ENCODE measurements at regions not wholly inside any gene's neighbourhood (a gene's known extent, or its start where the extent isn't known, plus 50 kb on each side); places are given as distances from the start of the nearest gene placed in this dataset.

GRCh38 chr20:48069596-48069995, 284.3 kb upstream of the SULF2 start:
- H3K36me3 Mint-ChIP-seq (ENCODE audit: insufficient read depth), result no peaks in the 10 kb centered on the region
- peaks cover 10% of the 10 kb centered on the region for H3K27me3 Mint-ChIP-seq
- H3K4me1 Mint-ChIP-seq (ENCODE audit: low read depth), result no peaks in the 10 kb centered on the region
- DNase-seq (ENCODE audit: low spot score, unreplicated experiment), result no peak
- no peak for TF ChIP-seq CTCF (IDR thresholded peaks at IDR 0.05; ENCODE audit: unreplicated experiment)
- no peak overlapping the region for H3K4me3 Mint-ChIP-seq (ENCODE audit: low read depth)
- no peak overlapping the region for H3K27ac Mint-ChIP-seq
- no peaks in the 10 kb centered on the region for H3K9me3 Mint-ChIP-seq (ENCODE audit: low read depth)

- Mint-ChIP-seq H3K36me3 (ENCODE audit: insufficient read depth) (no peaks in the 10 kb centered on the region), H3K4me1 (ENCODE audit: low read depth) (no peaks in the 10 kb centered on the region), H3K27ac (no peak overlapping the region), H3K27me3 (peaks cover 8% of the 10 kb centered on the region), H3K4me3 (ENCODE audit: low read depth) (no peak overlapping the region), H3K9me3 (ENCODE audit: low read depth) (no peaks in the 10 kb centered on the region)
- no peak for DNase-seq (ENCODE audit: low spot score, unreplicated experiment)
- no peak for TF ChIP-seq CTCF (IDR thresholded peaks at IDR 0.05; ENCODE audit: unreplicated experiment)
Observed at GRCh38 chr20:48066851-48067250, 281.6 kb upstream of the SULF2 start.

- H3K27me3 Mint-ChIP-seq, result peaks cover 7% of the 10 kb centered on the region
- DNase-seq (ENCODE audit: low spot score, unreplicated experiment), result no peak
Observed at GRCh38 chr20:48066246-48066645, 281.0 kb upstream of the SULF2 start.

GRCh38 chr20:48065833-48066232, 280.6 kb upstream of the SULF2 start:
- H3K4me3 Mint-ChIP-seq (ENCODE audit: low read depth), result no peak overlapping the region
- no peaks in the 10 kb centered on the region for H3K36me3 Mint-ChIP-seq (ENCODE audit: insufficient read depth)
- DNase-seq (ENCODE audit: low spot score, unreplicated experiment), result no peak
- H3K27ac Mint-ChIP-seq, result no peak overlapping the region
- peaks cover 5% of the 10 kb centered on the region for H3K27me3 Mint-ChIP-seq
- no peak for TF ChIP-seq CTCF (IDR thresholded peaks at IDR 0.05; ENCODE audit: unreplicated experiment)
- H3K4me1 Mint-ChIP-seq (ENCODE audit: low read depth), result no peaks in the 10 kb centered on the region
- no peaks in the 10 kb centered on the region for H3K9me3 Mint-ChIP-seq (ENCODE audit: low read depth)

More at GRCh38 chr20:48066246-48066645, 281.0 kb upstream of the SULF2 start:
- Mint-ChIP-seq H3K9me3 (ENCODE audit: low read depth) (no peaks in the 10 kb centered on the region), H3K27ac (peak overlapping the region; percentile 64), H3K4me3 (ENCODE audit: low read depth) (no peak overlapping the region), H3K36me3 (ENCODE audit: insufficient read depth) (no peaks in the 10 kb centered on the region), H3K4me1 (ENCODE audit: low read depth) (no peaks in the 10 kb centered on the region)
- no peak for TF ChIP-seq CTCF (IDR thresholded peaks at IDR 0.05; ENCODE audit: unreplicated experiment)

- H3K4me3 Mint-ChIP-seq (ENCODE audit: low read depth), result no peak overlapping the region
- TF ChIP-seq CTCF (IDR thresholded peaks at IDR 0.05; ENCODE audit: unreplicated experiment), result no peak
- DNase-seq (ENCODE audit: low spot score, unreplicated experiment), result no peak
- H3K27ac Mint-ChIP-seq, result no peak overlapping the region
- no peaks in the 10 kb centered on the region for H3K27me3 Mint-ChIP-seq
- no peaks in the 10 kb centered on the region for H3K4me1 Mint-ChIP-seq (ENCODE audit: low read depth)
- H3K9me3 Mint-ChIP-seq (ENCODE audit: low read depth), result no peaks in the 10 kb centered on the region
- H3K36me3 Mint-ChIP-seq (ENCODE audit: insufficient read depth), result no peaks in the 10 kb centered on the region
Observed at GRCh38 chr20:48064929-48065328, 279.6 kb upstream of the SULF2 start.

Measured in progenitor cell of endocrine pancreas (in vitro differentiated cells).